Neural cell (in vitro differentiated cells): ENCODE measurements at regions not wholly inside any gene's neighbourhood (a gene's known extent, or its start where the extent isn't known, plus 50 kb on each side); places are given as distances from the start of the nearest gene placed in this dataset.

ENCODE experiments used
- CTCF ChIP-seq: fragments of 450-650 bp; IDR thresholded peaks from 2 replicates; pipeline ENCODE4 v1.5.1; 2014; ENCODE audit warnings: antibody characterized with exemption, mild to moderate bottlenecking, moderate library complexity; ENCODE audit not compliant: poor library complexity, severe bottlenecking
- EP300 ChIP-seq: fragments of 450-650 bp; conservative IDR thresholded peaks from 2 replicates; pipeline ENCODE4 v1.6.1; 2014; ENCODE audit warnings: antibody characterized with exemption, mild to moderate bottlenecking, moderate library complexity; ENCODE audit not compliant: poor library complexity, severe bottlenecking
- EZH2 ChIP-seq: fragments of 200-600, 300-800 bp; shearing (Covaris generic), sonication (generic); IDR thresholded peaks from 2 replicates; pipeline ENCODE4 v1.6.1; 2014; ENCODE audit warnings: antibody characterized with exemption, low read length, borderline replicate concordance, mild to moderate bottlenecking; ENCODE audit not compliant: insufficient read depth, poor library complexity, severe bottlenecking
- MXI1 ChIP-seq: fragments of 450-650 bp; conservative IDR thresholded peaks from 2 replicates; pipeline ENCODE4 v1.6.1; 2014; ENCODE audit warnings: antibody characterized with exemption, mild to moderate bottlenecking; ENCODE audit not compliant: poor library complexity, severe bottlenecking
- POLR2AphosphoS5 ChIP-seq: IDR thresholded peaks from 2 replicates; pipeline ENCODE4 v1.6.1; 2012
- RAD21 ChIP-seq: fragments of 450-650 bp; conservative IDR thresholded peaks from 2 replicates; pipeline ENCODE4 v1.6.1; 2014; ENCODE audit warnings: antibody characterized with exemption, mild to moderate bottlenecking, moderate library complexity
- REST ChIP-seq: IDR thresholded peaks from 2 replicates; pipeline ENCODE4 v1.6.1; 2012; ENCODE audit warnings: borderline replicate concordance
- SMC3 ChIP-seq: fragments of 450-650 bp; conservative IDR thresholded peaks from 2 replicates; pipeline ENCODE4 v1.6.1; 2014; ENCODE audit warnings: antibody characterized with exemption, mild to moderate bottlenecking, moderate library complexity; ENCODE audit not compliant: poor library complexity
- TAF1 ChIP-seq: IDR thresholded peaks from 2 replicates; pipeline ENCODE4 v1.6.1; 2012; ENCODE audit warnings: low read depth

- TF ChIP-seq POLR2AphosphoS5 (no peak), CTCF (no peak), EP300 (no peak), EZH2 (no peak), REST (no peak), MXI1 (no peak), TAF1 (no peak), RAD21 (no peak), SMC3 (no peak)
These were observed 237.9 kb downstream of the EMX2 start for GRCh38 chr10:117780411-117780810.
